ENCODE measurements at regions not wholly inside any gene's neighbourhood (a gene's known extent, or its start where the extent isn't known, plus 50 kb on each side); places are given as distances from the start of the nearest gene placed in this dataset.

GRCh38 chr4:27524224-27524623, 663.6 kb downstream of the STIM2 start:
- no peaks in the 10 kb centered on the region for H3K4me1 ChIP-seq (ENCODE audit: insufficient read depth)
- H3K36me3 ChIP-seq (ENCODE audit: low read depth): no peaks in the 10 kb centered on the region
- H3K9ac ChIP-seq: no peak overlapping the region
- WGBS, 2 experiments (ENCODE audit: low coverage in 1 of 2, low lambda C conversion rate in 2 of 2, missing lambda C conversion rate in 2 of 2): 16 to 18% methylated on average over 2 of the region's 2 CpGs
- H3K4me3 ChIP-seq: no peak overlapping the region
- TF ChIP-seq EZH2 (IDR thresholded peaks at IDR 0.05; ENCODE audit: insufficient read depth, poor library complexity, severe bottlenecking) (no peak), EZH2phosphoT487 (IDR thresholded peaks at IDR 0.05; ENCODE audit: insufficient read depth, low read depth) (no peak)
- H2AFZ ChIP-seq: no peak overlapping the region
- no peaks in the 10 kb centered on the region for H3K9me2 ChIP-seq (ENCODE audit: insufficient read depth)
- no peaks in the 10 kb centered on the region for H4K20me1 ChIP-seq (ENCODE audit: insufficient read depth)
- no peaks in the 10 kb centered on the region for H3K27me3 ChIP-seq (replicated peaks; ENCODE audit: insufficient read depth)
- no peaks in the 10 kb centered on the region for H3F3A ChIP-seq (ENCODE audit: insufficient read depth)
- H3K9me3 ChIP-seq (ENCODE audit: low read depth): no peaks in the 10 kb centered on the region
- no peak overlapping the region for H3K27ac ChIP-seq
- no peak overlapping the region for H3K4me2 ChIP-seq (ENCODE audit: unreplicated experiment)
- DNase-seq: no peak
- in situ Hi-C loops (cut with MboI): no loop called here
- no peaks in the 10 kb centered on the region for H3K79me2 ChIP-seq (ENCODE audit: insufficient read depth)

DNA sequence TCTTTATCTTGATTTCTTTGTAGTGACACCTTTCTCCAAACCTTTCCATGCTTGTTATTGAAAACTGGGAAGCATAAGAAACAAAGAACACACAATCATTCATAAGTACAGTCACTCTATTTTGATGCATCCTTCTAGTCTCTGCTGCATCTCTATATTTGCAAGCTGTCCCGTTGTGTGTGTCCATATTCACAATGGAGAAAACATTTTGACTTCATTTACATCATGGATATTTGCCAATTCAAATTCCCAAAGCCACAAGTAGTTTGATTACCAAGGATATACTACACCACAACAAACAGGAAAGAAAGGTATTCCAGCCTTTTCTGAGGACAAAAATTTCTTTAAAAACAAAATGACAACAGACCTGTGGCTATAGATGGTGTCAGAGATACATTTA, 673.8 kb downstream of the STIM2 start:
- Histone ChIP-seq H3K27me3 (replicated peaks; ENCODE audit: insufficient read depth) (no peaks in the 10 kb centered on the region), H3K4me2 (ENCODE audit: unreplicated experiment) (no peak overlapping the region), H3F3A (ENCODE audit: insufficient read depth) (no peaks in the 10 kb centered on the region), H3K27ac (no peak overlapping the region), H3K9me3 (ENCODE audit: low read depth) (no peaks in the 10 kb centered on the region), H3K4me1 (ENCODE audit: insufficient read depth) (no peaks in the 10 kb centered on the region), H3K4me3 (no peak overlapping the region), H3K9ac (no peak overlapping the region), H2AFZ (no peak overlapping the region), H3K79me2 (ENCODE audit: insufficient read depth) (no peaks in the 10 kb centered on the region), H4K20me1 (ENCODE audit: insufficient read depth) (no peaks in the 10 kb centered on the region), H3K36me3 (ENCODE audit: low read depth) (no peaks in the 10 kb centered on the region), H3K9me2 (ENCODE audit: insufficient read depth) (no peaks in the 10 kb centered on the region)
- no peak for DNase-seq
- 0% methylated on average over 1 of the region's 1 CpG for WGBS, 2 experiments (ENCODE audit: low coverage in 1 of 2, low lambda C conversion rate in 2 of 2, missing lambda C conversion rate in 2 of 2)
- TF ChIP-seq EZH2phosphoT487 (IDR thresholded peaks at IDR 0.05; ENCODE audit: insufficient read depth, low read depth): no peak
- in situ Hi-C loops (cut with MboI): no loop called here

GRCh38 chr4:27568236-27568951, 707.8 kb downstream of the STIM2 start:
- Histone ChIP-seq H3K4me1 (ENCODE audit: insufficient read depth) (no peaks in the 10 kb centered on the region), H4K20me1 (ENCODE audit: insufficient read depth) (no peaks in the 10 kb centered on the region), H3K4me2 (ENCODE audit: unreplicated experiment) (no peak overlapping the region), H3F3A (ENCODE audit: insufficient read depth) (no peaks in the 10 kb centered on the region), H3K9ac (no peak overlapping the region), H3K27me3 (replicated peaks; ENCODE audit: insufficient read depth) (no peaks in the 10 kb centered on the region), H3K9me3 (ENCODE audit: low read depth) (no peaks in the 10 kb centered on the region), H3K36me3 (ENCODE audit: low read depth) (no peaks in the 10 kb centered on the region), H3K27ac (no peak overlapping the region), H3K4me3 (no peak overlapping the region), H3K79me2 (ENCODE audit: insufficient read depth) (no peaks in the 10 kb centered on the region), H2AFZ (no peak overlapping the region), H3K9me2 (ENCODE audit: insufficient read depth) (no peaks in the 10 kb centered on the region)
- in situ Hi-C loops (cut with MboI): no loop called here
- WGBS, 2 experiments (ENCODE audit: low coverage in 1 of 2, low lambda C conversion rate in 2 of 2, missing lambda C conversion rate in 2 of 2): 41 to 43% methylated on average over 11 of the region's 11 CpGs
- no peak for DNase-seq
- TF ChIP-seq EZH2phosphoT487 (IDR thresholded peaks at IDR 0.05; ENCODE audit: insufficient read depth, low read depth) (no peak), EZH2 (IDR thresholded peaks at IDR 0.05; ENCODE audit: insufficient read depth, poor library complexity, severe bottlenecking) (no peak)

GRCh38 chr4:27568952-27569319, 708.3 kb downstream of the STIM2 start:
- Histone ChIP-seq H3K9me3 (ENCODE audit: low read depth) (no peaks in the 10 kb centered on the region), H3K27me3 (replicated peaks; ENCODE audit: insufficient read depth) (no peaks in the 10 kb centered on the region), H3K4me2 (ENCODE audit: unreplicated experiment) (no peak overlapping the region), H2AFZ (no peak overlapping the region), H4K20me1 (ENCODE audit: insufficient read depth) (no peaks in the 10 kb centered on the region), H3K27ac (no peak overlapping the region), H3K79me2 (ENCODE audit: insufficient read depth) (no peaks in the 10 kb centered on the region), H3K9me2 (ENCODE audit: insufficient read depth) (no peaks in the 10 kb centered on the region), H3F3A (ENCODE audit: insufficient read depth) (no peaks in the 10 kb centered on the region), H3K4me1 (ENCODE audit: insufficient read depth) (no peaks in the 10 kb centered on the region), H3K4me3 (no peak overlapping the region), H3K9ac (no peak overlapping the region), H3K36me3 (ENCODE audit: low read depth) (no peaks in the 10 kb centered on the region)
- TF ChIP-seq EZH2phosphoT487 (IDR thresholded peaks at IDR 0.05; ENCODE audit: insufficient read depth, low read depth) (no peak), EZH2 (IDR thresholded peaks at IDR 0.05; ENCODE audit: insufficient read depth, poor library complexity, severe bottlenecking) (no peak)
- no peak for DNase-seq
- in situ Hi-C loops (cut with MboI): no loop called here
- 10 to 19% methylated on average over 2 of the region's 2 CpGs for WGBS, 2 experiments (ENCODE audit: low coverage in 1 of 2, low lambda C conversion rate in 2 of 2, missing lambda C conversion rate in 2 of 2)

DNA sequence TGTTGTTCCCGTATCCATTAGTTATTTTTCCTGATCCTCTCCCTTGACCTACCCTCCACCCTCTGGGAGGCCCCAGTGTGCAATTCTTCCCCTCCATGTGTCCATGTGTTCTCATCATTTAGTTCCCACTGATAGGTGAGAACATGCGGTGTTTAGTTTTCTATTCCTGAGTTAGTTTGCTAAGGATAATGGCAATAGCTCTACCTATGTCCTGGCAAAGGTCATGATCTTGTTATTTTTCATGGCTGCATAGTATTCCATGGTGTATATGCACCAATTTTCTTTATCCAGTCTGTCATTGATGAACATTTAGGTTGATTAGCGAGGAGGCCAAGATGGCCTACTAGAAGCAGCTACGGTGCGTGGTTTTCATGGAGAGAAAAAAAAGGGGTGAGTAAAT, 714.1 kb downstream of the STIM2 start:
- H3K27me3 ChIP-seq (replicated peaks; ENCODE audit: insufficient read depth): no peaks in the 10 kb centered on the region
- H3K4me2 ChIP-seq (ENCODE audit: unreplicated experiment): no peak overlapping the region
- H3F3A ChIP-seq (ENCODE audit: insufficient read depth): no peaks in the 10 kb centered on the region
- no peak for DNase-seq
- H3K4me3 ChIP-seq: no peak overlapping the region
- no peak overlapping the region for H3K27ac ChIP-seq
- H3K36me3 ChIP-seq (ENCODE audit: low read depth): no peaks in the 10 kb centered on the region
- H2AFZ ChIP-seq: no peak overlapping the region
- H3K9me3 ChIP-seq (ENCODE audit: low read depth): peaks cover under 1% of the 10 kb centered on the region
- no peaks in the 10 kb centered on the region for H3K9me2 ChIP-seq (ENCODE audit: insufficient read depth)
- no peaks in the 10 kb centered on the region for H4K20me1 ChIP-seq (ENCODE audit: insufficient read depth)
- H3K9ac ChIP-seq: no peak overlapping the region
- WGBS, 2 experiments (ENCODE audit: low coverage in 1 of 2, low lambda C conversion rate in 2 of 2, missing lambda C conversion rate in 2 of 2): 28 to 40% methylated on average over 5 of the region's 5 CpGs
- in situ Hi-C loops (cut with MboI): no loop called here
- H3K4me1 ChIP-seq (ENCODE audit: insufficient read depth): no peaks in the 10 kb centered on the region
- H3K79me2 ChIP-seq (ENCODE audit: insufficient read depth): no peaks in the 10 kb centered on the region
- TF ChIP-seq EZH2 (IDR thresholded peaks at IDR 0.05; ENCODE audit: insufficient read depth, poor library complexity, severe bottlenecking) (no peak), EZH2phosphoT487 (IDR thresholded peaks at IDR 0.05; ENCODE audit: insufficient read depth, low read depth) (no peak)
